ENCODE measurements at regions not wholly inside any gene's neighbourhood (a gene's known extent, or its start where the extent isn't known, plus 50 kb on each side); places are given as distances from the start of the nearest gene placed in this dataset.

- peak; percentile 94 for DNase-seq (ENCODE audit: extremely low read depth, low read depth)
Measured at GRCh38 chr17:72421128-72422092, 300.6 kb downstream of the SOX9 start.

DNA sequence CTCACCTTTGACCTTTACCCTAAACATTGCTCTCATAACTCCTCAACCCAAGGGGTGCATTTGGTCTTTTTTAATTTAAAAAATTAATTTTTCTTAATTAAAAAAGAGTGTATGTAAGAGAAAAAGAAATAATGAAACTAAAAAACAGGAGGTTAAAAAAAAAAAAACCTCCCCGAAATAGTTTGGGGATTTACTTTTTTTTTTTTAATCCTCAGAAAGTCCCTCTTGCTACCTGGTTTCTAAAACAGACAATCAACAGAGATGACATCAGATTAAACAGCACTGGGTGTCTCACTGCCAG, 301.3 kb downstream of the SOX9 start:
- DNase-seq (ENCODE audit: extremely low read depth, low read depth), result no peak

GRCh38 chr17:72422505-72423285, 301.9 kb downstream of the SOX9 start:
- DNase-seq (ENCODE audit: extremely low read depth, low read depth), result peak; percentile 99

DNA sequence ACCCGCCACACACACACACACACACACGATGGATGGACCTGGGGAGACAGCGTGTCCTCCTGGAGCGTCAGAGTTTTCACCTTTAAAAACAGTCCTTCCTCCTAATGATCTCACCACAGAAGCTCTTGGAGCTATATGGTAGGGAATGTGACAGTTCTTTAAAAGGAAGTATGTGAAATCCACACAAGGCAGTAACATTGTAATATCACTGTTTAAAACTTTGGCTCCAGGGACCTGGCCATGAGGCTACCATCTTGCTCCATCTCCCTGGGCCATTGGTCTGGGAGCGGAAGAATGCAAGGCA, 302.4 kb downstream of the SOX9 start:
- DNase-seq (ENCODE audit: extremely low read depth, low read depth), result no peak

DNA sequence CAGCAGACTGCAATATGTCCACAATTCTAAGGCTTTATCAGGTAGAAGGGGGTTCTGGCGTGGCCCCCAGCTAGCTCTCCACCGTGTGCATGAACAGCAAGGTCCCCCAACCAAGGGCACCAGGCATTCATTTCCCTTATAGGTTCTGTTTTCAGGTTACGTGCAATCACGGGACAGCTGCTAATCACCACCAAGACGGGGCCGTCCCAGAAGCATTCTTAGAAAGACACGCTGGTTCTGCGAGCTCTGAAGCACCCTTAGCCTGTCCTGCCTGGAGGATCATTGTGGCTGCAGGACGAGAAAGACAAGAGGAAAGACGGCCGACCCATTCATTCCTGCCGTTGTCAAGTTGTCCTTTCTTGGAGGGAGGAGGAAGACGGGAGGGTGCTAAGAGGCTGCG, 302.9 kb downstream of the SOX9 start:
- no peak for DNase-seq (ENCODE audit: extremely low read depth, low read depth)

DNA sequence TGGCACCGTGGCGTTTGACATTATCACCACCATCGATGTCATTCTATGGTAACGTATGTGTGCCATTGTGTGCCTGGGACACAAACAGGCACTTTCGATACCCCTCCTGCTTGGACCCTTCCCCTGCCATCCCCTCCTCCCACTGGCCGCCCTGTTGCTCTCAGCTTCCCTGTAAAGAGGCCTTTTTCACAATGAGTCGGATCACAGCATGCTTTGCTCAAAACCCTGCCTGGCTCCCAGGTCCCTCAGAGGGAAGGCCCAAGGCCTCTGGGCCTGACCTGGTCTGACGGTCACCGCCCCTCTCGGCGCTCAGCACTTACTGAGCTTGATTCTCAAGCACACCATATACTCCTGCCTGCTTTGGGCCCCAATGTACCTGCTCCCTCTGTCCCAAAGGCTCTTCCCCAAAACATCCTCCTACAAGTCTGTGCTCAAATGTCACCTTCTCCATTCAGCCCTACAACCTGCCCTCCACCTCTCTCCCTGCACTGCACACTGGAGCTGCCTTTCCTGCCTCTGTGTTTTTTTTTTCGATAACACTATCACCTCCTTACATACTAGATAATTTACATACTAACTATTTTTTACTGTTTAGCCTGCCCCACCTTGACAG, 303.8 kb downstream of the SOX9 start:
- DNase-seq (ENCODE audit: extremely low read depth, low read depth), result no peak

DNA sequence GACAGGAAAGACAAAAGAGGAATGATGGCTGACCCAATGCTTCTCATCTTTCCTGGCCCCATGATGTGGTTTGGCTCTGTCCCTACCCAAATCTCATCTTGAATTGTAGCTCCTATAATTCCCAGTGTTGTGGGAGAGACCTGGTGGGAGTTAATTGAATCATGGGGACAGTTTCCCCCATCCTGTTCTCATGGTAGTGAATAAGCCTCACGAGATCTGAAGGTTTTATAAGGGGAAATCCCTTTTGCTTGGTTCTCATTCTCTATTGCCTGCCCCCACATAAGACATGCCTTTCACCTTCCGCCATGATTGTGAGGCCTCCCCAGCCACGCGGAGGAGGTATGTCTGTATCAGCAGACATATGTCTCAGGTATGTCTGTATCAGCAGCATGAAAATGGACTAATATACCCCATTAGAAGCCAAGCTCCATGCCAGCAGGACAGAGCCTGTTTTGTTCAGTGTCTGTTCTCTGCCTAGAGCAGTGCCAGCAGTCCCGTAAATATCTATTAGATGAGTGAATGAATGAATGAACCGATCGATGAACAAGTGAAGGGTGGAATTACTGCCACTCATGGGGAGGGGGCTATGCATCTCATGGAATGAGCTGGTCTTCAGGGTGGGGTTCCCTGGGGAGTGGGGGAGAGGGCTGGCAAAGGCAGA, 304.4 kb downstream of the SOX9 start:
- DNase-seq (ENCODE audit: extremely low read depth, low read depth), result no peak

- no peak for DNase-seq (ENCODE audit: extremely low read depth, low read depth)
Measured at GRCh38 chr17:72425794-72426168, 305.0 kb downstream of the SOX9 start.

DNA sequence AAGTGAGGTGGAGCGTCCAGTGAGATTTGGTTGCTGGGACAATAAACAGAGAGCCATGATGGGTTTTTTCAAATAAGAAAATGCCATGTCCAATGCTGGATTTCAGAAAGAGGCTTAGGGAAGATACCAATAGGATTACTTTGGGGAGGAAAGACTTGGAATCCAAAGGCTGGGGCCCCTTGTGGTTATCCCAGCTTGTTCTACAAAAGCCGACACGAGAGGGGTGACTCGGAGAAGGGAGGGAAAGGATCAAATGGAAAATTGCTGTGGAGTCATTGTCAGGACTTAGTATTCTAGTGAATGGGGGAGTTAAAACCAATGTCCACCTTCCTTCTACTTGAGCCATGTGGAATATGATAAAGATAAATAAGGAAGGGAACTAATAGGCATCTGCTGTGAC, 305.5 kb downstream of the SOX9 start:
- DNase-seq (ENCODE audit: extremely low read depth, low read depth), result no peak

- no peak for DNase-seq (ENCODE audit: extremely low read depth, low read depth)
Measured at GRCh38 chr17:72426948-72427760, 306.3 kb downstream of the SOX9 start.

- no peak for DNase-seq (ENCODE audit: extremely low read depth, low read depth)
Measured at GRCh38 chr17:72427761-72428109, 306.9 kb downstream of the SOX9 start.

GRCh38 chr17:72429066-72429638, 308.3 kb downstream of the SOX9 start:
- no peak for DNase-seq (ENCODE audit: extremely low read depth, low read depth)

GRCh38 chr17:72430611-72431432, 310.0 kb downstream of the SOX9 start:
- DNase-seq (ENCODE audit: extremely low read depth, low read depth), result no peak

DNA sequence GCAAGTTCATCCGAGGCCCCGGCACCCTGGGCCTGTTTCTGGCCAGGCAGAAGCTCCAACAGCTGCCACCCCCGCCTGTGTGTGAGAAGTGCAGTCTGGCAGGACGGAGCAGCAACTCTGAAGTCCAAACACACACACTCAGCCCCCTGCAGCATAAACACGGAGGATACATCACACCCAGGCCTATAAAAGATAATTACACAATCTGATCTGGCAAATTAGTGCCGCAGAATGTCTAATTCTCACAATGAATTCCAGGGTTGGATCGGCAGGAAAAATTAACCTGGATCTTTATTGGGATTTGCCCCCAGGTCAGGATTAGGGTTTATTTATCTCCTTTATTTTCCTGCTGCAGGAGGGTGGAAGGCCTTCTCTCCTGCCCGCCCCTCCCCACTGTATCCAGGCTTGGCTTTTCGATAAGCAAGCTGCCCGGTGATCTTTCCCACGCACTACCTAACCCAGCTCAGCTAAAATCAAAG, 311.4 kb downstream of the SOX9 start:
- DNase-seq (ENCODE audit: extremely low read depth, low read depth), result no peak

DNA sequence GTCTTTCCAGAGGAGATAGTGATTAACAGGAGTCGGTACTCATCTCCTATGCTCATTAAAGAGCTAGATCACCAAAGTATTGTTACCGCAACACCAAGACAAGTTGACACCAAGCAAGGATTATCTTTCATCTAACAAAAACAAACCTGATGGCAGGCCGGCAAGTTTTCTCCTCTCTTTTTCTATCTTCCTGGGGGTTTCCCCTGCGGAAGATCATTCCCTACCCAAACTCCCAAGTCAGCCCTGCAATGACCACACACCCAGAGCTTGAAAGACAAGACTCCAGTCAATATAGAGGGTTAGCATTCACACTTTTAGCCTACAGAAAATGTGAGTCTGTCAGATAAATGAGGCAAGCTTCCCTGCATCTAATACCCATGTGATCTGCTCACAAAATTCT, 312.1 kb downstream of the SOX9 start:
- no peak for DNase-seq (ENCODE audit: extremely low read depth, low read depth)

DNA sequence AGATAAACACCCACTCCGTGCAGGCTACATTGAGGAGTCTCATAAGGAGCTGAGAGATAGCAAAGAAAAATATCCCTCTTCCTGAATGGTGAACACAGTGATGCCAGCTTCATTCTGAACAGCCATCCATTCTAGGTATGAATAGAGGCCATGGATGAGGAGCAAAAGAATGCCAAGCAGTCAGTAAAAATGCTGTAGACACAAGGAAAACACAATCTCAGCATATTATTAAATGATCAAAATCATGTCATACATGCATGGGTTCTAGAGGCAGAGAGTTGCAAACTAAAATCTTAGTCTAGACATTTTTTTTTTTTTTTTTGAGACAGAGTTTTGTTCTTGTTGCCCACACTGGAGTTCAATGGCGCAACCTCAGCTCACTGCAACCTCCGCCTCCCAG, 313.0 kb downstream of the SOX9 start:
- no peak for DNase-seq (ENCODE audit: extremely low read depth, low read depth)

- no peak for DNase-seq (ENCODE audit: extremely low read depth, low read depth)
Measured at GRCh38 chr17:72434581-72434980, 313.8 kb downstream of the SOX9 start.

- DNase-seq (ENCODE audit: extremely low read depth, low read depth), result no peak
Measured at GRCh38 chr17:72434991-72435618, 314.3 kb downstream of the SOX9 start.

GRCh38 chr17:72438783-72439182, 318.0 kb downstream of the SOX9 start:
- no peak for DNase-seq (ENCODE audit: extremely low read depth, low read depth)
